Esophagus squamous epithelium (tissue), 4 donors: ENCODE measurements at regions not wholly inside any gene's neighbourhood (a gene's known extent, or its start where the extent isn't known, plus 50 kb on each side); places are given as distances from the start of the nearest gene placed in this dataset.

Experiments used
- POLR2A ChIP-seq, 4 donors: fragments of 450-650 bp; IDR thresholded peaks; one replicate each; pipeline ENCODE4 v1.6.1; 2017; ENCODE audit warnings: antibody characterized with exemption in 4 of 4, mild to moderate bottlenecking in 4 of 4, moderate library complexity in 3 of 4
- TF ChIP-seq, protein P1 (sequence below), 6 experiments: fragments of 450-650 bp in 4 of 6; fragments of 200-600 bp in 2 of 6; sonication (generic) in 2 of 6; IDR thresholded peaks; one replicate each; pipeline ENCODE4 v1.5.1; 2016 to 2019; ENCODE audit warnings: antibody characterized with exemption in 6 of 6, mild to moderate bottlenecking in 4 of 6, moderate library complexity in 4 of 6

GRCh38 chr11:134853992-134854991 is 442.2 kb upstream of the B3GAT1 start:
- TF ChIP-seq, protein P1, sequence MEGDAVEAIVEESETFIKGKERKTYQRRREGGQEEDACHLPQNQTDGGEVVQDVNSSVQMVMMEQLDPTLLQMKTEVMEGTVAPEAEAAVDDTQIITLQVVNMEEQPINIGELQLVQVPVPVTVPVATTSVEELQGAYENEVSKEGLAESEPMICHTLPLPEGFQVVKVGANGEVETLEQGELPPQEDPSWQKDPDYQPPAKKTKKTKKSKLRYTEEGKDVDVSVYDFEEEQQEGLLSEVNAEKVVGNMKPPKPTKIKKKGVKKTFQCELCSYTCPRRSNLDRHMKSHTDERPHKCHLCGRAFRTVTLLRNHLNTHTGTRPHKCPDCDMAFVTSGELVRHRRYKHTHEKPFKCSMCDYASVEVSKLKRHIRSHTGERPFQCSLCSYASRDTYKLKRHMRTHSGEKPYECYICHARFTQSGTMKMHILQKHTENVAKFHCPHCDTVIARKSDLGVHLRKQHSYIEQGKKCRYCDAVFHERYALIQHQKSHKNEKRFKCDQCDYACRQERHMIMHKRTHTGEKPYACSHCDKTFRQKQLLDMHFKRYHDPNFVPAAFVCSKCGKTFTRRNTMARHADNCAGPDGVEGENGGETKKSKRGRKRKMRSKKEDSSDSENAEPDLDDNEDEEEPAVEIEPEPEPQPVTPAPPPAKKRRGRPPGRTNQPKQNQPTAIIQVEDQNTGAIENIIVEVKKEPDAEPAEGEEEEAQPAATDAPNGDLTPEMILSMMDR (IDR thresholded peaks at IDR 0.05): no peak
- no peak for TF ChIP-seq POLR2A (IDR thresholded peaks at IDR 0.05)
